CD4-positive, CD25-positive, alpha-beta regulatory T cell (primary cell): ENCODE measurements at regions not wholly inside any gene's neighbourhood (a gene's known extent, or its start where the extent isn't known, plus 50 kb on each side); places are given as distances from the start of the nearest gene placed in this dataset.

Source experiments
- ATAC-seq, 2 donors: fragments of 150-1000 bp; cut with Tn5 transposase; one replicate each; pipeline ENCODE4 v1.10.0; 2021; ENCODE audit warnings: low read depth in 2 of 2, moderate number of reproducible peaks in 2 of 2, moderate library complexity in 1 of 2
- DNase-seq, 3 donors: peaks; one replicate each; pipeline versions ENCODE4 v3.0.0 to v3.0.0-alpha.2; 2012 to 2022; ENCODE audit warnings: mixed read lengths in 1 of 3
- H3K27ac ChIP-seq: one replicate; pipeline ENCODE4 v1.7.0; 2013; ENCODE audit warnings: mild to moderate bottlenecking, low read length; ENCODE audit not compliant: insufficient read depth, poor library complexity, severe bottlenecking
- H3K27me3 ChIP-seq: one replicate; pipeline ENCODE4 v1.7.0; 2013; ENCODE audit warnings: low read length; ENCODE audit not compliant: control insufficient read depth, insufficient read depth
- H3K36me3 ChIP-seq: one replicate; pipeline ENCODE4 v1.7.0; 2013; ENCODE audit warnings: mild to moderate bottlenecking, low read length, moderate library complexity; ENCODE audit not compliant: control insufficient read depth, insufficient read depth
- H3K4me1 ChIP-seq: 2 replicates; pipeline ENCODE4 v1.7.0; 2013; ENCODE audit warnings: mild to moderate bottlenecking, low read length; ENCODE audit not compliant: insufficient read depth, control insufficient read depth, poor library complexity, severe bottlenecking
- H3K4me3 ChIP-seq: one replicate; pipeline ENCODE4 v1.7.0; 2013; ENCODE audit warnings: low read depth, mild to moderate bottlenecking, low read length, moderate library complexity
- H3K9me3 ChIP-seq, 2 experiments: 1 replicate in 1 of 2; 2 replicates in 1 of 2; pipeline ENCODE4 v1.7.0; 2013; ENCODE audit warnings: low read length in 2 of 2, mild to moderate bottlenecking in 1 of 2, moderate library complexity in 1 of 2; ENCODE audit not compliant: control insufficient read depth in 2 of 2
- H3K27ac Mint-ChIP-seq, 3 donors: one replicate each; pipeline ENCODE4 v1.8.0; 2020 to 2022; ENCODE audit warnings: mild to moderate bottlenecking in 3 of 3, mixed read lengths in 3 of 3, moderate library complexity in 2 of 3
- H3K27me3 Mint-ChIP-seq: one replicate; pipeline ENCODE4 v1.8.0; 2022; ENCODE audit warnings: mild to moderate bottlenecking, mixed read lengths
- H3K36me3 Mint-ChIP-seq: one replicate; pipeline ENCODE4 v1.8.0; 2020; ENCODE audit warnings: mixed read lengths
- H3K4me1 Mint-ChIP-seq, 4 donors: one replicate each; pipeline ENCODE4 v1.8.0; 2020 to 2022; ENCODE audit warnings: mixed read lengths in 4 of 4, mild to moderate bottlenecking in 1 of 4
- H3K4me3 Mint-ChIP-seq, 4 donors: one replicate each; pipeline ENCODE4 v1.8.0; 2020 to 2022; ENCODE audit warnings: mild to moderate bottlenecking in 4 of 4, mixed read lengths in 4 of 4, moderate library complexity in 3 of 4
- H3K9me3 Mint-ChIP-seq, 7 donors: one replicate each; pipeline ENCODE4 v1.8.0; 2020 to 2022; ENCODE audit warnings: mixed read lengths in 7 of 7, mild to moderate bottlenecking in 3 of 7, moderate library complexity in 2 of 7

GRCh38 chr15:78695046-78695671, 54.1 kb upstream of the CHRNB4 start:
- no peak for DNase-seq
- no peak for ATAC-seq

GRCh38 chr15:78691851-78692421, 50.9 kb upstream of the CHRNB4 start:
- no peaks in the 10 kb centered on the region for H3K36me3 ChIP-seq
- Mint-ChIP-seq H3K27me3 (peaks cover 18% of the 10 kb centered on the region), H3K9me3 (no peaks in the 10 kb centered on the region), H3K36me3 (no peaks in the 10 kb centered on the region), H3K27ac (no peak overlapping the region), H3K4me1 (no peaks in the 10 kb centered on the region), H3K4me3 (no peak overlapping the region)
- ATAC-seq: no peak
- H3K4me3 ChIP-seq: no peak overlapping the region
- H3K27ac ChIP-seq: no peak overlapping the region
- peaks cover under 1% of the 10 kb centered on the region for H3K27me3 ChIP-seq
- DNase-seq: no peak
- no peaks in the 10 kb centered on the region for H3K4me1 ChIP-seq
- H3K9me3 ChIP-seq: no peaks in the 10 kb centered on the region

More at GRCh38 chr15:78695046-78695671, 54.1 kb upstream of the CHRNB4 start:
- no peak overlapping the region for H3K27ac Mint-ChIP-seq
- no peak overlapping the region for H3K27ac ChIP-seq
- no peaks in the 10 kb centered on the region for H3K4me1 ChIP-seq
- no peak overlapping the region for H3K4me3 ChIP-seq
- peaks cover 0 to 2% (median 0%) of the 10 kb centered on the region in 7 donors for H3K9me3 Mint-ChIP-seq
- no peaks in the 10 kb centered on the region for H3K27me3 ChIP-seq
- H3K4me3 Mint-ChIP-seq: no peak overlapping the region
- no peaks in the 10 kb centered on the region for H3K4me1 Mint-ChIP-seq
- H3K27me3 Mint-ChIP-seq: peaks cover 21% of the 10 kb centered on the region
- no peaks in the 10 kb centered on the region for H3K36me3 Mint-ChIP-seq
- no peaks in the 10 kb centered on the region for H3K36me3 ChIP-seq
- H3K9me3 ChIP-seq: no peaks in the 10 kb centered on the region

GRCh38 chr15:78691167-78691850, 50.3 kb upstream of the CHRNB4 start:
- Histone ChIP-seq H3K27ac (no peak overlapping the region), H3K9me3 (no peaks in the 10 kb centered on the region), H3K4me1 (no peaks in the 10 kb centered on the region), H3K27me3 (peaks cover 2% of the 10 kb centered on the region), H3K4me3 (no peak overlapping the region), H3K36me3 (no peaks in the 10 kb centered on the region)
- Mint-ChIP-seq H3K36me3 (no peaks in the 10 kb centered on the region), H3K4me3 (no peak overlapping the region), H3K4me1 (no peaks in the 10 kb centered on the region), H3K27ac (no peak overlapping the region), H3K27me3 (peaks cover 18% of the 10 kb centered on the region), H3K9me3 (no peaks in the 10 kb centered on the region)
- no peak for ATAC-seq
- DNase-seq: no peak
